LNCaP clone FGC (cell line): ENCODE measurements at regions not wholly inside any gene's neighbourhood (a gene's known extent, or its start where the extent isn't known, plus 50 kb on each side); places are given as distances from the start of the nearest gene placed in this dataset.

ENCODE experiments used
- DNase-seq: peaks from one replicate; pipeline ENCODE4 v3.0.0-alpha.2; 2011; ENCODE audit warnings: low read depth
- H3K4me3 ChIP-seq: 2 replicates; pipeline ENCODE4 v1.5.1; 2011; ENCODE audit warnings: mild to moderate bottlenecking, low read depth, low read length, control low read depth
- CTCF ChIP-seq: IDR thresholded peaks from 2 replicates; pipeline ENCODE4 v1.5.1; 2012; ENCODE audit warnings: mild to moderate bottlenecking; ENCODE audit not compliant: control insufficient read depth, insufficient read depth; ENCODE audit errors: extremely low read depth

GRCh38 chr13:50670272-50670671 lies 173.2 kb downstream of the DLEU7 start:
- no peak for DNase-seq
- no peak for TF ChIP-seq CTCF
- no peak overlapping the region for H3K4me3 ChIP-seq

- no peak overlapping the region for H3K4me3 ChIP-seq
- no peak for DNase-seq
- TF ChIP-seq CTCF: no peak
Measured at GRCh38 chr13:50670847-50671496, 172.5 kb downstream of the DLEU7 start.

- DNase-seq: no peak
- no peak overlapping the region for H3K4me3 ChIP-seq
- no peak for TF ChIP-seq CTCF
Measured at GRCh38 chr13:50671497-50671850, 172.0 kb downstream of the DLEU7 start.

GRCh38 chr13:50672025-50672424 lies 171.5 kb downstream of the DLEU7 start:
- TF ChIP-seq CTCF: no peak
- no peak for DNase-seq
- H3K4me3 ChIP-seq: no peak overlapping the region

GRCh38 chr13:50675651-50676050 lies 167.8 kb downstream of the DLEU7 start:
- no peak for DNase-seq
- TF ChIP-seq CTCF: no peak
- H3K4me3 ChIP-seq: no peak overlapping the region

GRCh38 chr13:50676602-50677001 lies 166.9 kb downstream of the DLEU7 start:
- DNase-seq: no peak
- H3K4me3 ChIP-seq: no peak overlapping the region
- no peak for TF ChIP-seq CTCF

- no peak overlapping the region for H3K4me3 ChIP-seq
- no peak for DNase-seq
- TF ChIP-seq CTCF: no peak
Measured at GRCh38 chr13:50677258-50677657, 166.2 kb downstream of the DLEU7 start.
